Endodermal cell (in vitro differentiated cells): ENCODE measurements at regions not wholly inside any gene's neighbourhood (a gene's known extent, or its start where the extent isn't known, plus 50 kb on each side); places are given as distances from the start of the nearest gene placed in this dataset.
"Not testable (repeated sequence)": the region's sequence is repeated elsewhere in the genome, so short reads cannot be mapped to it uniquely, and the experiment has no call there.

ENCODE experiments used
- DNase-seq: peaks from one replicate; pipeline ENCODE4 v3.0.0-alpha.2; 2017
- H3K27ac ChIP-seq: 2 replicates; pipeline ENCODE4 v1.5.1; 2013; ENCODE audit warnings: mild to moderate bottlenecking, low read depth, low read length, moderate library complexity
- H3K27me3 ChIP-seq: 2 replicates; pipeline ENCODE4 v1.6.1; 2013; ENCODE audit warnings: mild to moderate bottlenecking, low read length, moderate library complexity; ENCODE audit not compliant: insufficient read depth, control insufficient read depth, poor library complexity, severe bottlenecking
- H3K36me3 ChIP-seq: 2 replicates; pipeline ENCODE4 v1.7.0; 2013; ENCODE audit warnings: mild to moderate bottlenecking, low read length, moderate library complexity; ENCODE audit not compliant: control insufficient read depth, insufficient read depth
- H3K4me1 ChIP-seq: one replicate; pipeline ENCODE4 v1.7.0; 2013; ENCODE audit warnings: low read length; ENCODE audit not compliant: control insufficient read depth, insufficient read depth
- H3K4me3 ChIP-seq: 2 replicates; pipeline ENCODE4 v1.5.1; 2013; ENCODE audit warnings: mild to moderate bottlenecking, low read length, moderate library complexity
- H3K9ac ChIP-seq: 2 replicates; pipeline ENCODE4 v1.6.1; 2013; ENCODE audit warnings: mild to moderate bottlenecking, low read length, moderate library complexity; ENCODE audit not compliant: poor library complexity, severe bottlenecking; ENCODE audit errors: extremely low read depth
- H3K9me3 ChIP-seq: 2 replicates; pipeline ENCODE4 v1.6.1; 2013; ENCODE audit warnings: mild to moderate bottlenecking, low read length, moderate library complexity; ENCODE audit not compliant: control insufficient read depth
- H3K27ac Mint-ChIP-seq: 2 replicates; pipeline ENCODE4 v1.8.0; 2020; ENCODE audit warnings: mixed read lengths
- H3K27me3 Mint-ChIP-seq: 2 replicates; pipeline ENCODE4 v1.8.0; 2021; ENCODE audit warnings: mild to moderate bottlenecking, mixed read lengths; ENCODE audit not compliant: insufficient read depth
- H3K36me3 Mint-ChIP-seq: 2 replicates; pipeline ENCODE4 v1.8.0; 2020; ENCODE audit warnings: low read depth, mixed read lengths
- H3K4me1 Mint-ChIP-seq: 2 replicates; pipeline ENCODE4 v1.8.0; 2020; ENCODE audit warnings: mixed read lengths
- H3K4me3 Mint-ChIP-seq: 2 replicates; pipeline ENCODE4 v1.8.0; 2020; ENCODE audit warnings: mild to moderate bottlenecking, moderate library complexity, mixed read lengths
- H3K9me3 Mint-ChIP-seq: 2 replicates; pipeline ENCODE4 v1.8.0; 2020; ENCODE audit warnings: mild to moderate bottlenecking, mixed read lengths
- CTCF ChIP-seq: fragments of 200-600 bp; sonication (generic); conservative IDR thresholded peaks from 2 replicates; pipeline ENCODE4 v1.5.0; 2021; ENCODE audit warnings: antibody characterized with exemption, mild to moderate bottlenecking
- WGBS, 2 experiments: methylation state at CpG; one replicate each; pipeline versions ENCODE4 v1.1.5 to v1.1.7; 2013; ENCODE audit warnings: missing lambda C conversion rate in 2 of 2, mixed read lengths in 1 of 2; ENCODE audit not compliant: insufficient coverage in 1 of 2, insufficient read length in 1 of 2; 5-methylcytosine and 5-hydroxymethylcytosine counted together

- Histone ChIP-seq H3K36me3 (no peaks in the 10 kb centered on the region), H3K9ac (no peak overlapping the region), H3K4me3 (no peak overlapping the region), H3K4me1 (no peaks in the 10 kb centered on the region), H3K9me3 (peaks cover 17% of the 10 kb centered on the region), H3K27me3 (no peaks in the 10 kb centered on the region), H3K27ac (no peak overlapping the region)
- Mint-ChIP-seq H3K4me3 (no peak overlapping the region), H3K36me3 (no peaks in the 10 kb centered on the region), H3K27ac (no peak overlapping the region), H3K27me3 (no peaks in the 10 kb centered on the region), H3K9me3 (peaks cover 53% of the 10 kb centered on the region), H3K4me1 (no peaks in the 10 kb centered on the region)
- 84 to 85% methylated on average over 6 to 22 of the region's 22 CpGs for WGBS, 2 experiments
- DNase-seq = no peak
- no peak for TF ChIP-seq CTCF
These were observed 594.2 kb downstream of the KCNJ18 start for GRCh38 chr17:22286337-22287041.

- H3K9me3 Mint-ChIP-seq = peaks cover 87% of the 10 kb centered on the region
- not testable (repeated sequence) for H3K36me3 ChIP-seq, H3K4me3 Mint-ChIP-seq, H3K9ac ChIP-seq, H3K4me1 Mint-ChIP-seq, H3K27me3 Mint-ChIP-seq, H3K36me3 Mint-ChIP-seq, H3K27me3 ChIP-seq, H3K4me3 ChIP-seq, H3K27ac Mint-ChIP-seq, DNase-seq, H3K4me1 ChIP-seq, H3K27ac ChIP-seq
- 94 to 100% methylated on average over 8 to 21 of the region's 33 CpGs for WGBS, 2 experiments
- H3K9me3 ChIP-seq = peaks cover 29% of the 10 kb centered on the region
These were observed 606.2 kb downstream of the KCNJ18 start for GRCh38 chr17:22298484-22298951.

- H3K27ac ChIP-seq = no peak overlapping the region
- no peaks in the 10 kb centered on the region for H3K4me1 Mint-ChIP-seq
These were observed 607.9 kb downstream of the KCNJ18 start for GRCh38 chr17:22300177-22300576.

More at GRCh38 chr17:22300177-22300576, 607.9 kb downstream of the KCNJ18 start:
- Histone ChIP-seq H3K4me3 (no peak overlapping the region), H3K4me1 (no peaks in the 10 kb centered on the region), H3K27me3 (no peaks in the 10 kb centered on the region), H3K9me3 (peaks cover 28% of the 10 kb centered on the region), H3K36me3 (no peaks in the 10 kb centered on the region), H3K9ac (no peak overlapping the region)
- Mint-ChIP-seq H3K27ac (no peak overlapping the region), H3K4me3 (no peak overlapping the region), H3K27me3 (no peaks in the 10 kb centered on the region), H3K36me3 (peaks cover 2% of the 10 kb centered on the region), H3K9me3 (peaks cover 87% of the 10 kb centered on the region)
- 80 to 85% methylated on average over 1 to 11 of the region's 11 CpGs for WGBS, 2 experiments
- no peak for DNase-seq
- no peak for TF ChIP-seq CTCF
